Fibroblast of lung (primary cell): ENCODE measurements at regions not wholly inside any gene's neighbourhood (a gene's known extent, or its start where the extent isn't known, plus 50 kb on each side); places are given as distances from the start of the nearest gene placed in this dataset.

ENCODE experiments used
- CTCF ChIP-seq, 2 donors: IDR thresholded peaks in 1 of 2; conservative IDR thresholded peaks in 1 of 2; 1 replicate in 1 of 2; 2 replicates in 1 of 2; pipeline ENCODE4 v1.5.1; 2011 to 2012; ENCODE audit warnings: low read length in 2 of 2, control low read depth in 1 of 2, inconsistent platforms in 1 of 2, low read depth in 1 of 2, mild to moderate bottlenecking in 1 of 2
- EZH2 ChIP-seq: IDR thresholded peaks from 2 replicates; pipeline ENCODE4 v1.5.1; 2012; ENCODE audit warnings: low read length, control low read depth, mild to moderate bottlenecking; ENCODE audit errors: missing control alignments

- TF ChIP-seq CTCF (conservative IDR thresholded peaks at IDR 0.05 in 1 of 2, IDR thresholded peaks at IDR 0.05 in 1 of 2; ENCODE audit: low read depth in 1 of 2, low read length in 2 of 2) = no peak
- no peak for TF ChIP-seq EZH2
These were observed 530.1 kb downstream of the SOX11 start for GRCh38 chr2:6222296-6222695.
